Stimulated activated CD4-positive, alpha-beta T cell treated with anti-CD3 and anti-CD28 coated beads, Interleukin-1b, Interleukin-23, amount 100 ng/mL, for 4 hours (primary cell): ENCODE measurements at regions not wholly inside any gene's neighbourhood (a gene's known extent, or its start where the extent isn't known, plus 50 kb on each side); places are given as distances from the start of the nearest gene placed in this dataset.

Source experiments
- DNase-seq, 2 donors: peaks; one replicate each; pipeline ENCODE4 v3.0.0-alpha.2; 2020; ENCODE audit warnings: low read depth in 2 of 2

DNA sequence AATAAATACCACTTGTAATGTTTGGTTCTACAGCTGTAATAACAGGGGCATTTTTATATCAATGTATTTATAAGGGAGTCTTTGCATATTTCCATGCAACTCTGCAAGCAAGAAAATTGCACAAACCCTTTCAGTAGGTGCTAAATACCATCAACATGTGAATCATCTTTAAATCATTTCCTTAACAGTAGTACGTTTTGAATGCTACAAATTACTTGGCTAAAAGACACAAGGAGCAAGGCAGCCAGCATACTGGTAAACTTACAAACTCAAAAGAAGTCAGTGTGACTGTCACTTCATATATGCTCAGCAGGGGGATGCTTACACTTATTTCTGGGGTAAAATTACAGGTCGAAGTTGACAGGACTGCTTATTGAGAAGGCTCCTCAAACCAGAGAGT is 402.4 kb downstream of the EFNB2 start:
- no peak for DNase-seq

DNA sequence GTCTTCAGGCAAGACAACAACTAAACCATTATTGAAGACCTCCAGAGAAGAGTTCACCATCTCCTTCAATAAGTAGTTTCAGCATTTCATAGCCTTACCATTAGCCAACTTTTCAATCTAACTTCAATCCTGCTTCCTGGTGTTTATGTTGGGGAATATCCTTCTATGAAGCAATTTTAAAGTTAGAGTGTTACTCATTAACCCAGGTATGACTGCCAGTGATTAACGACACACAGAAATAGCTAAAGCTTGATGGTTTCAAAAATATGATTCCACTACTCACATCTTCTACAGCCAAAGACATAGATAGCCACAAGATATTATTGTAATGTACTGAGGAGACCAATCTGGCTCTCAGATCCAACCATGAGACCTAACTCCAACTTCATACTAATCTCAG is 403.2 kb downstream of the EFNB2 start:
- DNase-seq, result no peak

DNA sequence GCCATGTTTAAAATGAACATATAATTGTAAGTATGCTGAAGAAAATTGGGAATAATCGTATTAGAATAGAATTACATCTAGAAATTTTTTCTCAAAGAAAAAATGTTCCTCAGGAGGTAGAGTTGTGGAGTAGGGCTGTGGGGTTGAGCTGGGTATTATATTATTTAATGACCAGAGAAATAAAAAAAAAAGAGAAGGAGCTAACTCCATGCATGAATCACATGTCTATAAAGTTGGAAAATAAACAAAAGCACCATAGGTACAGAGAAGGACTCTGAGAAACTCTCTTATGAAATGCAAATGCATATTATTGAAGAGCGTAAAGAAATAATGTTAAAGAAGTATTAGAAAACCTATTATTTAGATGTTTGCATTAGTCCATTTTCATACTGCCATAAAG is 405.5 kb downstream of the EFNB2 start:
- DNase-seq, result no peak

DNA sequence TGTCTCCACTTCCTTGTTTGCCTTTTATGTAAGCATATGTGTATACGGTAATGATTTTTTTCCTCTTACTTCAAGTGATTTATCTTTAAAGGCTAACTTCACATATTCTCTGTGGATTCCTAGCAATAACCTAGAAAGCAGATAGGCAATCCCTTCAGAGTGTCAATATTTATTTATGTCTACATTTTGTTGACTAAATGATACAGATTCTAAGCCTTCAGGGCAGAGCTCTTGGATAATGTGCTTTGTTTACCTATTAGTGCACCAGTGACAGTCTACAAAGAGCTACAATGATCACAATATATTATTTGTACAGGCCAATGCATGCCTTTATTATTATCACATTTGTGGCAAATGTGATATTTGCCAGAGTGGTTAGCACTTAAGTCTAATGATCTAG is 406.2 kb downstream of the EFNB2 start:
- no peak for DNase-seq

DNA sequence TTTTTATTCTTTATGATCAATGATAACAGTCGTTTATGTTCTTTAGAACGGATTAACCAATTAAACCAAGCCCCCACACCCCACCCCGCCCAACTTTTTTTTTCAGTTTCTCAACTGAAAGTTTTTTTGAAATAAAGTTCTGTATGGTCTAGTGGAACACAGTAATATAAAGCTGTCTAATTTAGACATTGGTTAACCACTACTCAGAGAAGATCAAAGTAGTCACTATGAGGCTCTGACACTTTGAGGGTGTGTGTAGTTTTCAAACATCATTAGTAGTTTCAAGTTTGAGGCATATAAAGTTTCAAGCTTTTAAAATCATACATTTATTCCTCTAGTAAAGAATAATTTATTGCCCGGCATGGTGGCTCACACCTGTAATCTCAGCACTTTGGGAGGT is 413.2 kb downstream of the EFNB2 start:
- no peak for DNase-seq

DNA sequence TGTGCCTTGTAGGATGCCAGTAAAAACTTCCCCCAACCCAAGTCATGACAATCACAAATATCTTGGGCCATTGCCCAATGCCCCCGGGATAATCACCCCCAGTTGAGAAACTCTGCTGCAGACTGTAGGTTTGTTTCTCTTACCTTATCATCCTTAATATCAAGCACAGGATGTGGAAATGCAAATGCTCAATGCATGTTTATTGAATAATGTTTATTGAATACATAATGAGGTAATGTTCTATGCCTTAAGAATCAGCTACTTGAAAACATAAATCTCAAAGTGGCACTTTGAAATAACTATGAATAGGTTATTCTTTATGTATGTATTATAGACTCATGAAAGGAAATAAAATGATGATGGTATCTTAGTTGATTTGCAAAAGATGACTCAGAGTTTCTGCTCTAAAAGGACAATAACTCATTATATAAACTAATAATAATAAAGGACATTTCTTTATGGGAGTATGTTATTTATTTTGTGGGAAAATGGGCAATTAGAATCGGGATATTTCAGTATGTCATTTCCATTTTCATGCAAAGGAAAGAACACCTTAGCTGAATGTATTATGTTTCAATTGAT is 414.2 kb downstream of the EFNB2 start:
- no peak for DNase-seq

DNA sequence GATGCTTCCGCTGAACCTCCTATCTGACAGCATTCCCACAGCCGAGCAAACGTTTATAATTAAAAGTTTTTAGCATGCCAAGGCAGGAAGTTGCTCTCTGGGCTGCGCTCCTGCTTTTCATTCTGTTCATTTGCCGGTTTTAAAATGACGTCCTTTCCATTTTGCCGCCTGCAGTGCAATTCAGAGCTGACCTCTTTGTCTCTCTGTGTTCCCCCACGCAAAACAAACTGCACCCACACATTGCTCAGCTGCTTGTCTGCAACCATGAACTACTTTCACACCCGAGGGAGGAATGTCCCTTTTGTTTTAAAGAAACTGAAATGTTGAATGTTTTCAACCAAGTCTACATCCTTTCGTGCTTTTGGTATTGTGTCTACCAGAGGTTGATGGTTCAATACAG is 416.5 kb downstream of the EFNB2 start:
- DNase-seq, result no peak

DNA sequence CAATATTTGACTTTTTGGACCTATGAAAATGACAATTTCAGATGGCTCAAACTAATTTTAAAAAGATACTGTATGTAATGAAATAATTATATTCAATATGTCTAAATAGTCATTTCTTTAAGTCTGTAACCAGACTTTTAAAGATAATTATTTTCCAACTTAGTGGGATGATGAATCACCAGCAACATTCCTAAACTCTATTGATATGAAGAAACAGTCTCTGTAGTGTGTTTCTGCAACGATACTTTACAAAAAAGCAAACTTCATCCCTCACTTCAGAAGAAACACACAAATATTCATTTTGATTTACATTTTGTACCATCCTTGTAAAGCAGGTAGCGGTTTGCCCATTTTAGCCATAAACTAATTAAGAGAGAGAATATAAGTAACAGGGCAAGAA is 417.4 kb downstream of the EFNB2 start:
- no peak for DNase-seq

DNA sequence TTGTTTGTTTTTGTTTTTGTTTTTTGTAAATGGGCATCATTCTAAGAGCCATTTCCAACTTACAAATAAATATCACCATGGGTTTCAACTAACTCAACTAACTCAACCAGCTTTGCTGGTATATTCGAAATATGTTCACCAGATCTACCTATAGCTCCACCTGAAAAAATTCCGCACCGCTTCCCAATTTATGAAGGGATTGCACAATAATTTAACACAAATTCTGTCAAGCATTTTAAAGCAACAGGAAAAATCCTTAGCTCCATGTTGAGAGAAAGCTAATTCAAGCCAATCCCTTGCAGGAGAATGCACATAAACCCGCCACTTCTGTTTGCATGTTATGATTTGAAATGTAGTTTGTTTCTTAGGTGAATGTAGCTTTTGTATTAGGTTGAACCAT is 417.8 kb downstream of the EFNB2 start:
- DNase-seq, result no peak

DNA sequence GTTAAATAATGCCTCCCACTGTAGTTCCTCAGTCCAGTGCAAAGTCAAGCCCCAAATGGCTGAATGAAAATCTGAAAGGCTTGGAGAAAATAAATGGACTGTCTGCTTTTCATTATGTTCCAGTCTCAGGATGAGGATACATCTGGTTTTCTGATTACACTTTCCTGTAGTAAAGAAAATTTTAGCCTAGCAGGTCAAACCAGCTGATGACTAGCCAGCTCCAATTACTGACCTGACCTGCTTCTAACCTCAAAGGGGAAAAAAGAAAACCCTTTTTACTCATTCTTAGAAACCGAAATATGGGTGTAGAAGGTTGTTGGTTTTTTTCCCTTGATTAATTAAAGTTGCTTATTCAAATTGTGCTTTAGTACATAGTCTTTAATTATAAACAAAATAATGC is 418.4 kb downstream of the EFNB2 start:
- no peak for DNase-seq

DNA sequence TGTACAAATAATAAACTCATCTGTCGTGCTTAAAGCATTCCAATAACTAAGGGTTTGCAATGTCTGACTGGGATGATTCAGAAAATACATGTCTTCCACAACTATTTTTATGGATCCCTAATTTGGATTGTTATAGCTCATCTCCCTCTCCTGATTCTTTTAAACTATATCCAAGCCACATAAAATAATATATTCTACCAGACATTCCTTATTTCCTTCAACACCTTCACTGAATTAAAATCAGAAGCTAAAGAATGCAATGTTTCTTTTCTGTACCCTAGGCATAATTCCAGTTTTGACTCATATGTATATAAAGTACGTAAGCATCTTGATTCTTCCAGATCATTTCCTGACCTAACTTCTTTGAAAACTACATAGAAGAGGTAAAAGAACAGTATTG is 420.4 kb downstream of the EFNB2 start:
- DNase-seq, result no peak

DNA sequence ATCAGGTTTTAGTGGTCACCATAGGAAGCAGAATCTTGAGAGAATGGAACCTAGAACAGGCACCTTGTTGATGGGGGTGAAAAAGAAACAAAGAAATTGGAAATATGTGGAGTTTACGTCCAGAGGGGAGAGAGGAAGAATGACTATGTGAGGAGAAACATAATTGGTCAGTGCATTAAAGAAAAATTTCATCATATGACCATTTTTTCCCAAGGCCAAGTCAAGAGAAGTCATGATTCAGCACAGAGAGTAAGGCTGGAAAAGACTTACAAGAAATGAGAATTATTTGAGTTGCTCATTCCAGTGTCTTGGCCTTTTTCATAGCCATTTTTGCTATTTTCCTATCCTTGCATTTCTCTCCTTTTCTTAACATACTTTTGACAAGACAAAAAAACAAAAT is 421.7 kb downstream of the EFNB2 start:
- no peak for DNase-seq

DNA sequence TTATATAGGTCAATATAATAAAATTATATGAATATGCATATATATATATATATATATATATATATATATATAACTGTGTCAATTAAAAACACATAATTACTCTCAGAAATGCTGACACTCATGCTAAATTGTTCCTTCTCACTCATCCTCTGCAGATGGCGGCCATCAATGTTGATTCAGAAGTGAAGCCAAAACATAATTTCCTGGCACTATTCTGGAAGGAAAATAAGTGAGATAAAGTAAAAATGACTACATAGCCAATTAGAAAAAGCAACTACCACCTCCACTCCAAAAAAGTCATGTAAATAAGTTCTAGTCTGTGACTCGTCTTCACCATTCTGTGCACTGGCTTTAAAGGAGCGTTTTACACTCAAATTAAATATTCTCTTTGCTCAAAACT is 423.3 kb downstream of the EFNB2 start:
- DNase-seq, result no peak

DNA sequence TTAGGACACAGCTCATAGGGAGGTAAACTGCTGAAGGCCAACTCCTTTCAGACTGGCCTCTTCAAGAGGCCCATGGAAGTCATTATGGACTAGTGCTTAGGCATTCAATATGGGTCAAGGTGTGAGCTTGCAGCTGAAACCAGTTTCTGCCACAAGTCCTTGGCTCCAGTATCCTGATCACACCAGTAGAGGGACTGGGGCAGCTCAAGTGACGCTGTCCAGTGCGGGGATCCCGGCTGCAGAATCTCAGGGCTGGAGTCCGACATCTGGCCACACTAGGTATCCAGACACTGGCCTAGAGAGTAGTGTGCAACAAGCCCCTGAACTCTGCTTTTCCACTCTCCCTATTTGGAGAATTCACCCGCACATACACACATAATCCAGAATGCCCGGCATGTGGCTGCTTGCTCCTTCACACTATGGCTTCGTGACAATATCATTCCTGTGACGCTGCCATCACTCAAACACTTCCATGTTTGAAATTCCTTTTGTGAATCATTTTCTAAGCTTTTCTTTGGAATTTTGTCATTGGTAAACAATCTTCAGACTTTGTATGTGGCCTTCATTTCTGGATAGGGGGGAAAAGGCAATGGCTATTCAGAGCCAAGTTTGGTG is 425.1 kb downstream of the EFNB2 start:
- DNase-seq, result no peak

DNA sequence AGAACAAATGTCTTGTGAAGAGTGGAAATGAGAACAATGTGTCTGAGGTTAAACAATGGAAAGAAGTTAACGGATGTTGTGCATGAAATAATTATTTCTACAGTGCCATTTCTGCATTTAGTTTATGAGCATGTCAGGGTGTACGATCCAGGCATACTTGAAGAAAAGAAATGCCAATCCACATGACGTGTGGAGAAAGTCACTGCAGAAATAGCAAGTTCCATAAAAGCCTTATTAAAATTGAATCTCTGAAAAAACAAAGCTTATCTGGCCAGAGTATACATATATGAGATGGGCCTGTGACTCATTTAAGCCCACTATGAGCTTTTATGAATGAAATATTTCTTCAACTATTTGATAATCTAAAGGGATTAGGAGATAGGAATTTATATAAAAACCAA is 426.1 kb downstream of the EFNB2 start:
- DNase-seq, result no peak

DNA sequence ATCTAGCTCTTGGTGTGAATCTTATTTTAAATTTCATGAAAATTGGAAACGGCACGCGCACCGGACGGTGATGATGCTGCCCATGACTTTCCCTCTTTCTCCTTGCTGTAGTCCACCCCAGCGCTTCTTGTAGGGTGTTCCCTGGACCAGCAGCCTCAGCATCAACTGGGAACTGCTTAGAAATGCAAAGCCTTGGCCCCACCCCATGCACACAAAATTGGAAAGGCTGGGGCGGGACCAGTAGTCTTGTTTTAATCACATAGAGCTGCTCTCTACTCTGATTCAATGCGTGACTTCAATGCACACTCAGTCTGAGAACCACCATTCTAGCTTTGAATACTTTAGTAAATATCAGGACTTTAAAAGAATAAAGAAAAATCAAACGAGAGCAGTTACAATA is 427.1 kb downstream of the EFNB2 start:
- no peak for DNase-seq

DNA sequence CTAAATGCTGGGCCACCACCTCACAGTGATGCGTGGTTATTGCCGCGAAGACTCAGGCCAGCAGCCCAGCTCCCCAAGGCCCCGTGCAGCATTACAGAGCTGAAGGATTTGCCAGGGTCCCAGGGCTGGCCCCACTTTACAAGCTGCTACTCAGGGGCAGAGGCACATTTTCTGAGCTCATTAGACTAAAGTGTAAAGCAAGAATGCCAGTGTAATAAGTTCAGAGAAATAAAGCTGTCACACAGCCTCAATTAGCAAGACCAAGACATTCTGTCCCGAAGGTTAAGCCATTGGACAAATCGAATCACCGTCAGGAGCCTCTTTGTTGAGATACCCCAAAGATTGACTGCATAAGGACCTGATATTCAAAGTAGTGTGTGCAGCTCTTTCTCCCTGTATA is 428.4 kb downstream of the EFNB2 start:
- DNase-seq, result no peak

DNA sequence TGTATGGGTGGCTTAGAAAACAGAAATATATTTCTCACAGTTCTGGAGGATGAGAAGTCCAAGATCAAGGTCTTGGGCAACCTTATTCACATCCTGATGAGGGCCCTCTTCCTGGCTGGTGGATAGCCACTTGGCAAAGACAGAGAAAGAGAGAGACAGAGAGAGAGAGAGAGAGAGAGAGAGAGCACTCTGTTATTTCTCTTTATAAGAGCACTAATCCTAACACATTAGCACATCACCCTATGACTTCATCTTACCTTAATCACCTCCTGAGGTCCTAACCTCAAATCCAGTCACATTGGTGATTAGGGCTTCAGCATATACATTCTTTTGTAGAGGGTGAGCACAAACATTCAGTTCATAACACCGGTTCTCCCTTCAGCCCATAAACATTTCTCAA is 430.3 kb downstream of the EFNB2 start:
- DNase-seq, result no peak

DNA sequence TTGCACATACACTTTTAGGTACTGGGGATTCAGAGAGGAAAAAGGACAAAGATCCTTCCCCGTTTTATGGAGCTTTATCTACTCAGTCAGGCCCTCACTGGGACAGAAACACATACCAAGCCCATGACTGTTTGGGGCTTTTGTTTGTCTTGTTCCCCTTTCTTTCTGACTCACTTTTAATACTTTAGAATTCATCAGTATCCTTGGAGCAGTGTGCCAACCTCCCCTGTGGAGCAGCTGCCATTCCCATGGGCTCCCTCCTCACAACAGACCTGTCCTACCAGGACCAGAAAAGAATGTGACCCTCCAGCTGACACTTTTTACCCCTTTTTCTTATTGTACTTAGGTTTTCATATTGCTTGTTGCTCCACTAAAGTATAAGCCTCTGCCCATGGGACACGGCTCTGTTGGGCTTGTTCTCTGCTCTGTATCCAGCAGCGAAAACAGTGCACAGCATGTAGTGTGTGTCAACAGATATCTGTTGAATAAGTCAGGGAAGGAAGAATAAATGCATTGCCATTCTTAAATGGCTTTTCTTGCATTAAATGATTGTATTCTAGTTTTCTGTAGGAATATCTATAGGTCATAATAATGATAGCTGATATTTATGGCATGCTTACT is 431.1 kb downstream of the EFNB2 start:
- no peak for DNase-seq

DNA sequence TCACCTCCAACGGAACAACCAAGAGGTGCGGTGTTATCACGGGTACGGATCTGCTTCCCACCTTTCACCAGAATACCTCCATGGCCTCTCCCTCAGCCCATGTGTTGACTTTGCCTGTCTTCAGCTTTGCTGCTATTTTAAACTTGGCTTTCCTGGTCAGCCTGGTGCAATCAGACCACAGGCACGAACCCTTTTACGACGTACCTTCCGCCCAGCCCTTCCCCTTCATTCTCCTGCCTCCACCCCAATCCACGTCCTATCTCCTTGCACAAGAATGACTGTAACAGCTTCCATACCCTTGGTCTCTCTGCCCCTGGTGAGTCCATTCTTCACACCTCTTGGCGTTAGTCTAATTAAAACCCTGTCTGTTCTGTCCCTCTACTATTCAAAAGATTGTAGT is 431.7 kb downstream of the EFNB2 start:
- DNase-seq, result no peak

DNA sequence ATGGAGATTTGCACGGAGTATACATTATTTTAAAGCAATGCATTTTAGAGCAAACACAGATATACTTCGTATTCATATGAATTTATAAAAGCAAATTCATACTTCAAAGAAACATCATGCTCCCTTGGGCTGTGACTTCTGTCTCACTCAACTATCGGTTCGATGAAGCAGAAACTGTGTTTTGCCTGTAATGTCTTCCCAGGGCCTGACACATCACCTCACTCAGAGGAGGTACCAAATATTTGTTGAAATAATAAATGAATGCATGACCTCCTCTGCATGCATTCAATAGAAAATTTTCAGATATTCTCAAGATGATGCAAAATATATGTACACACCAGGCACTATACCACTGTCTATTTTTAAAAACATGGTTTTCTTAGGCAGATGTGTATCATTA is 432.7 kb downstream of the EFNB2 start:
- no peak for DNase-seq

DNA sequence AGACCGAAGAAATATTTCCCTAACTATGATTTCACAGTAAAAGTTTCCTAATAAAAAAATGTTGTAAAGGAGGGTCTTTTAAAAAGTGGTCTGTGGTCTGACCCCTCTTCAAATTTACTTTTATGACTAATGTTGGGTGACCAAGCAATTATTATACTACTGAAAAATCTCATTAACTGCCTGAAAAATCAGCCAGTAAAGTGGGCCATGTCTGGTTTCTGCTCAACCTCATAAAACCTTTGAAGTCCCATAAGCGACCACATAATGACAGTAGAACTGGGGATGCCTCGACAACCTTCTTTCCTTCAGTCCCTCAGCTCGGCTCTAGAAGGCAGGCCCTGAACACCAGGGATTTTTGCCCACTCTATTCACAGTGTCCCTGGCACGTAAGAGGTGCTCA is 434.3 kb downstream of the EFNB2 start:
- DNase-seq, result no peak

DNA sequence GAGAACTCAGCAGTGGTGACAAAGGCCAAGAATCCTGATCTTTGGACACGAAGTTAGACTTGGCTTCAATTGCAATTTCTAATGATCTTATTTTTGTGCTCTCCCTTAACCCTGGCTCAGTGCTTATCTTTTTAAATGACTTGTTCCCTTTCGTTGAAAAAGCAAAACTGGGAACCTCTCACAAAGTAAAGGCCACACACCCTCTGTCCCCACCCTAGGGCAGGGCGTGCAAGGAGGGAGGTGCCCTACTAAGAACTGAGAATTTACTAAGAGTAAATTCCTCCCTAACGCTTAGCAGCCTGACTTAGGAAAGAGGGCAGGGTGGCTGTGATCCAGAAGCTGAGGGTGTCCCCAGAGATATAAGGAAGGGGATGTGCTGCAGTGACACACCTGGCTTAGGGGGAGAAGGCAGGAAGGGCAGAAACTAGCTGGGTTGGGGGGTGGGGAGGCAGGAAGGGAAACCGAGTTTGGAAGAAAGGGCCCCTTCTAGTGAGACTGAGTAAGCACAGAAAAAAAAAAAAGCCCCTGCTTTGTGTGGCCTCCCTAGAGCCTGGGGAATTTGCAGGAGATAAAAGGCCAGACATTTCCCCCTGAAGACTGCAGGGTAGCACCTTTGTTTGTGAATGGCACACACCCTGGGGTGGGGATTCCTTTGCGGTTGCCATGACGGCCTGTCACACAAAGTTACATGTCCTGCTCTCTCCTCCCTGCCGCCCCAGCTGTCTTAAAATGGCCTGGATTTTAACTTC is 435.1 kb downstream of the EFNB2 start:
- no peak for DNase-seq
